ENCODE measurements at regions not wholly inside any gene's neighbourhood (a gene's known extent, or its start where the extent isn't known, plus 50 kb on each side); places are given as distances from the start of the nearest gene placed in this dataset.

DNA sequence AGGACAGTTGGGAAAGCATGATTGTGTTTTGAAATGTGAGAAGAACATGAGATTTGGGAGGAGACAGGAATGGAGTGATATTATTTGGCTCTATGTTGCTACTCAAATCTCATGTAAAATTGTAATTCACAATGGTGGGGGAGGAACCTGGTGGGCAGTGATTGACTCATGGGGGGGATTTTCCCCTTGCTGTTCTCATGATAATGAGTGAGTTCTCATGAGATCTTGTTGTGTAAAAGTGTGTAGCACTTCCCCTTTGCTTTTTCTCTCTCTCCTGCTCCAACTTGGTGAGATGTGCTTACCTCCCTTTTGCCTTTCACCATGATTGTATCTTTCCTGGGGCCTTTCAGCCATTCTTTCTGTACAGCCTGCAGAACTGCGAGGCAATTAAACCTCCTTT lies 1261.0 kb upstream of the ATXN8OS start:
- H3K27ac ChIP-seq (ENCODE audit: low read depth in 1 of 2, low read length in 2 of 2) = no peak overlapping the region
- no peaks in the 10 kb centered on the region for H3K36me3 ChIP-seq (ENCODE audit: control insufficient read depth in 4 of 4, insufficient read depth in 3 of 4, low read depth in 1 of 4, low read length in 3 of 4)
- no peak for DNase-seq (ENCODE audit: low spot score)
- peaks cover 0 to 4% (median 1%) of the 10 kb centered on the region in 4 donors for H3K9me3 ChIP-seq (ENCODE audit: control insufficient read depth in 4 of 4, low read length in 3 of 4)
- H3K4me3 ChIP-seq (ENCODE audit: low read depth in 1 of 3, low read length in 3 of 3) = no peak overlapping the region
- H3K9ac ChIP-seq (ENCODE audit: low read depth in 1 of 2, low read length in 2 of 2) = no peak overlapping the region
- no peak for TF ChIP-seq NR2F2 (IDR thresholded peaks at IDR 0.05)
- no peak for TF ChIP-seq HNF4A (conservative IDR thresholded peaks at IDR 0.05)
- TF ChIP-seq, protein P1, sequence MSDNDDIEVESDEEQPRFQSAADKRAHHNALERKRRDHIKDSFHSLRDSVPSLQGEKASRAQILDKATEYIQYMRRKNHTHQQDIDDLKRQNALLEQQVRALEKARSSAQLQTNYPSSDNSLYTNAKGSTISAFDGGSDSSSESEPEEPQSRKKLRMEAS (IDR thresholded peaks at IDR 0.05) = no peak
- TF ChIP-seq RXRA (IDR thresholded peaks at IDR 0.05) = no peak
- TF ChIP-seq FOXA1 (IDR thresholded peaks at IDR 0.05) = no peak
- no peak for TF ChIP-seq GABPA (IDR thresholded peaks at IDR 0.05 in 1 of 2, conservative IDR thresholded peaks at IDR 0.05 in 1 of 2)
- no peaks in the 10 kb centered on the region for H3K27me3 ChIP-seq (ENCODE audit: control insufficient read depth in 4 of 4, insufficient read depth in 4 of 4, low read length in 3 of 4)
- H3K4me1 ChIP-seq (ENCODE audit: control insufficient read depth in 4 of 4, insufficient read depth in 4 of 4, low read length in 3 of 4) = no peaks in the 10 kb centered on the region
- WGBS = 52% methylated on average over 1 of the region's 1 CpG

DNA sequence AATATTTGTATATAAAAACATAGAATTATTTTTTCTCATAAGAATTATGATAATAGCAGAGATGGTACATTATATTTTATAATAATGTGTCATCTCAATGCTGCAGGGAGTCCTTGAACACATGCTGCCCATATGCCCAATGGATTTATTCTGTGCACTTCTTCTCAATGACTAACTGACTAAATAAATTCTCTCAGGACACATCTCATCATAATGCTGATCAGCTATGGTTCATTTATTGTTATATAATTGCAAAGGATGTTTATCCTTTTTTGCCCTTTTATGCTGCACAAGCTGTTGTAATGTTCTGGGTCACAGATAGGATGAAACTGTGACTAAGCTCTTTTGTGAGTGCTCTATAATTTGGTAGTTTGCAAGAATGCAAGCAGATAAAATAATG lies 1273.3 kb upstream of the ATXN8OS start:
- no peak for DNase-seq (ENCODE audit: low spot score)
- no peak overlapping the region for H3K9ac ChIP-seq (ENCODE audit: low read depth in 1 of 2, low read length in 2 of 2)
- H3K4me3 ChIP-seq (ENCODE audit: low read depth in 1 of 3, low read length in 3 of 3) = no peak overlapping the region

More for the DNA sequence above, 1273.3 kb upstream of the ATXN8OS start:
- Histone ChIP-seq H3K27me3 (ENCODE audit: control insufficient read depth in 4 of 4, insufficient read depth in 4 of 4, low read length in 3 of 4) (no peaks in the 10 kb centered on the region), H3K27ac (ENCODE audit: low read depth in 1 of 2, low read length in 2 of 2) (no peak overlapping the region), H3K36me3 (ENCODE audit: control insufficient read depth in 4 of 4, insufficient read depth in 3 of 4, low read depth in 1 of 4, low read length in 3 of 4) (no peaks in the 10 kb centered on the region), H3K9me3 (ENCODE audit: control insufficient read depth in 4 of 4, low read length in 3 of 4) (no peaks in the 10 kb centered on the region), H3K4me1 (ENCODE audit: control insufficient read depth in 4 of 4, insufficient read depth in 4 of 4, low read length in 3 of 4) (no peaks in the 10 kb centered on the region)
- TF ChIP-seq FOXA1 (IDR thresholded peaks at IDR 0.05) = no peak
- no peak for TF ChIP-seq TAF1 (conservative IDR thresholded peaks at IDR 0.05)
- TF ChIP-seq FOXA2 (IDR thresholded peaks at IDR 0.05) = no peak
- TF ChIP-seq GABPA (IDR thresholded peaks at IDR 0.05 in 1 of 2, conservative IDR thresholded peaks at IDR 0.05 in 1 of 2) = no peak
- TF ChIP-seq, protein P2, sequence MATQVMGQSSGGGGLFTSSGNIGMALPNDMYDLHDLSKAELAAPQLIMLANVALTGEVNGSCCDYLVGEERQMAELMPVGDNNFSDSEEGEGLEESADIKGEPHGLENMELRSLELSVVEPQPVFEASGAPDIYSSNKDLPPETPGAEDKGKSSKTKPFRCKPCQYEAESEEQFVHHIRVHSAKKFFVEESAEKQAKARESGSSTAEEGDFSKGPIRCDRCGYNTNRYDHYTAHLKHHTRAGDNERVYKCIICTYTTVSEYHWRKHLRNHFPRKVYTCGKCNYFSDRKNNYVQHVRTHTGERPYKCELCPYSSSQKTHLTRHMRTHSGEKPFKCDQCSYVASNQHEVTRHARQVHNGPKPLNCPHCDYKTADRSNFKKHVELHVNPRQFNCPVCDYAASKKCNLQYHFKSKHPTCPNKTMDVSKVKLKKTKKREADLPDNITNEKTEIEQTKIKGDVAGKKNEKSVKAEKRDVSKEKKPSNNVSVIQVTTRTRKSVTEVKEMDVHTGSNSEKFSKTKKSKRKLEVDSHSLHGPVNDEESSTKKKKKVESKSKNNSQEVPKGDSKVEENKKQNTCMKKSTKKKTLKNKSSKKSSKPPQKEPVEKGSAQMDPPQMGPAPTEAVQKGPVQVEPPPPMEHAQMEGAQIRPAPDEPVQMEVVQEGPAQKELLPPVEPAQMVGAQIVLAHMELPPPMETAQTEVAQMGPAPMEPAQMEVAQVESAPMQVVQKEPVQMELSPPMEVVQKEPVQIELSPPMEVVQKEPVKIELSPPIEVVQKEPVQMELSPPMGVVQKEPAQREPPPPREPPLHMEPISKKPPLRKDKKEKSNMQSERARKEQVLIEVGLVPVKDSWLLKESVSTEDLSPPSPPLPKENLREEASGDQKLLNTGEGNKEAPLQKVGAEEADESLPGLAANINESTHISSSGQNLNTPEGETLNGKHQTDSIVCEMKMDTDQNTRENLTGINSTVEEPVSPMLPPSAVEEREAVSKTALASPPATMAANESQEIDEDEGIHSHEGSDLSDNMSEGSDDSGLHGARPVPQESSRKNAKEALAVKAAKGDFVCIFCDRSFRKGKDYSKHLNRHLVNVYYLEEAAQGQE (IDR thresholded peaks at IDR 0.05) = no peak
- TF ChIP-seq, protein P3, sequence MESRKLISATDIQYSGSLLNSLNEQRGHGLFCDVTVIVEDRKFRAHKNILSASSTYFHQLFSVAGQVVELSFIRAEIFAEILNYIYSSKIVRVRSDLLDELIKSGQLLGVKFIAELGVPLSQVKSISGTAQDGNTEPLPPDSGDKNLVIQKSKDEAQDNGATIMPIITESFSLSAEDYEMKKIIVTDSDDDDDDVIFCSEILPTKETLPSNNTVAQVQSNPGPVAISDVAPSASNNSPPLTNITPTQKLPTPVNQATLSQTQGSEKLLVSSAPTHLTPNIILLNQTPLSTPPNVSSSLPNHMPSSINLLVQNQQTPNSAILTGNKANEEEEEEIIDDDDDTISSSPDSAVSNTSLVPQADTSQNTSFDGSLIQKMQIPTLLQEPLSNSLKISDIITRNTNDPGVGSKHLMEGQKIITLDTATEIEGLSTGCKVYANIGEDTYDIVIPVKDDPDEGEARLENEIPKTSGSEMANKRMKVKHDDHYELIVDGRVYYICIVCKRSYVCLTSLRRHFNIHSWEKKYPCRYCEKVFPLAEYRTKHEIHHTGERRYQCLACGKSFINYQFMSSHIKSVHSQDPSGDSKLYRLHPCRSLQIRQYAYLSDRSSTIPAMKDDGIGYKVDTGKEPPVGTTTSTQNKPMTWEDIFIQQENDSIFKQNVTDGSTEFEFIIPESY (IDR thresholded peaks at IDR 0.05) = no peak
- no peak for TF ChIP-seq YY1 (IDR thresholded peaks at IDR 0.05)
- TF ChIP-seq JUND (IDR thresholded peaks at IDR 0.05) = no peak
- no peak for TF ChIP-seq NR2F2 (IDR thresholded peaks at IDR 0.05)
- TF ChIP-seq, protein P1 (IDR thresholded peaks at IDR 0.05) = no peak
- TF ChIP-seq, protein P4, sequence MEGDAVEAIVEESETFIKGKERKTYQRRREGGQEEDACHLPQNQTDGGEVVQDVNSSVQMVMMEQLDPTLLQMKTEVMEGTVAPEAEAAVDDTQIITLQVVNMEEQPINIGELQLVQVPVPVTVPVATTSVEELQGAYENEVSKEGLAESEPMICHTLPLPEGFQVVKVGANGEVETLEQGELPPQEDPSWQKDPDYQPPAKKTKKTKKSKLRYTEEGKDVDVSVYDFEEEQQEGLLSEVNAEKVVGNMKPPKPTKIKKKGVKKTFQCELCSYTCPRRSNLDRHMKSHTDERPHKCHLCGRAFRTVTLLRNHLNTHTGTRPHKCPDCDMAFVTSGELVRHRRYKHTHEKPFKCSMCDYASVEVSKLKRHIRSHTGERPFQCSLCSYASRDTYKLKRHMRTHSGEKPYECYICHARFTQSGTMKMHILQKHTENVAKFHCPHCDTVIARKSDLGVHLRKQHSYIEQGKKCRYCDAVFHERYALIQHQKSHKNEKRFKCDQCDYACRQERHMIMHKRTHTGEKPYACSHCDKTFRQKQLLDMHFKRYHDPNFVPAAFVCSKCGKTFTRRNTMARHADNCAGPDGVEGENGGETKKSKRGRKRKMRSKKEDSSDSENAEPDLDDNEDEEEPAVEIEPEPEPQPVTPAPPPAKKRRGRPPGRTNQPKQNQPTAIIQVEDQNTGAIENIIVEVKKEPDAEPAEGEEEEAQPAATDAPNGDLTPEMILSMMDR (IDR thresholded peaks at IDR 0.05; ENCODE audit: low read depth, low read length, missing input control) = no peak
- TF ChIP-seq SP1 (IDR thresholded peaks at IDR 0.05) = no peak
- TF ChIP-seq RXRA (IDR thresholded peaks at IDR 0.05) = no peak
